Astrocyte (in vitro differentiated cells and primary cell): ENCODE measurements at regions not wholly inside any gene's neighbourhood (a gene's known extent, or its start where the extent isn't known, plus 50 kb on each side); places are given as distances from the start of the nearest gene placed in this dataset.

ENCODE experiments used
- CTCF ChIP-seq: IDR thresholded peaks from 2 replicates; pipeline ENCODE4 v1.5.1; 2011; ENCODE audit warnings: low read depth, mild to moderate bottlenecking, inconsistent platforms, low read length, moderate library complexity; ENCODE audit not compliant: insufficient read depth
- EZH2 ChIP-seq: IDR thresholded peaks from 2 replicates; pipeline ENCODE4 v1.6.1; 2012; ENCODE audit warnings: mild to moderate bottlenecking, low read length, inconsistent platforms; ENCODE audit not compliant: insufficient read depth

GRCh38 chr11:92762121-92762540, 207.3 kb upstream of the MTNR1B start:
- no peak for TF ChIP-seq CTCF
- TF ChIP-seq EZH2: no peak
